Mesothelial cell of epicardium (in vitro differentiated cells): ENCODE measurements at regions not wholly inside any gene's neighbourhood (a gene's known extent, or its start where the extent isn't known, plus 50 kb on each side); places are given as distances from the start of the nearest gene placed in this dataset.
A peak's percentile ranks its signal among the peaks of the same experiment; 100 is the strongest.

Experiments
- DNase-seq, 2 experiments: peaks; one replicate each; pipeline ENCODE4 v3.0.0; 2021; ENCODE audit warnings: low spot score in 2 of 2; ENCODE audit not compliant: unreplicated experiment in 2 of 2
- H3K27ac Mint-ChIP-seq: 2 replicates; pipeline ENCODE4 v1.8.0; 2021; ENCODE audit warnings: mixed read lengths
- H3K27me3 Mint-ChIP-seq: 2 replicates; pipeline ENCODE4 v1.8.0; 2021; ENCODE audit warnings: low read depth, mixed read lengths
- H3K36me3 Mint-ChIP-seq: 2 replicates; pipeline ENCODE4 v1.8.0; 2021; ENCODE audit warnings: mixed read lengths
- H3K4me1 Mint-ChIP-seq: 2 replicates; pipeline ENCODE4 v1.8.0; 2021; ENCODE audit warnings: mixed read lengths
- H3K4me3 Mint-ChIP-seq: 2 replicates; pipeline ENCODE4 v1.8.0; 2021; ENCODE audit warnings: mild to moderate bottlenecking, moderate library complexity, mixed read lengths
- H3K9me3 Mint-ChIP-seq: 2 replicates; pipeline ENCODE4 v1.8.0; 2021; ENCODE audit warnings: mixed read lengths
- CTCF ChIP-seq: fragments of 200-600 bp; sonication (generic); IDR thresholded peaks from one replicate; pipeline ENCODE4 v1.5.0; 2021; ENCODE audit warnings: antibody characterized with exemption; ENCODE audit not compliant: unreplicated experiment

- Mint-ChIP-seq H3K4me3 (no peak overlapping the region), H3K27me3 (no peaks in the 10 kb centered on the region)
- no peak for DNase-seq
Observed at GRCh38 chr1:117284399-117285215, 73.9 kb upstream of the VTCN1 start.

GRCh38 chr1:117278531-117278930 is 67.8 kb upstream of the VTCN1 start:
- DNase-seq = no peak
- no peaks in the 10 kb centered on the region for H3K27me3 Mint-ChIP-seq
- TF ChIP-seq CTCF = no peak
- peak overlapping the region; percentile 39 for H3K27ac Mint-ChIP-seq
- H3K4me3 Mint-ChIP-seq = no peak overlapping the region
- peaks cover 1% of the 10 kb centered on the region for H3K36me3 Mint-ChIP-seq
- H3K4me1 Mint-ChIP-seq = peaks cover 18% of the 10 kb centered on the region
- peaks cover 1% of the 10 kb centered on the region for H3K9me3 Mint-ChIP-seq

More at GRCh38 chr1:117284399-117285215, 73.9 kb upstream of the VTCN1 start:
- no peak overlapping the region for H3K27ac Mint-ChIP-seq
- H3K36me3 Mint-ChIP-seq = no peaks in the 10 kb centered on the region
- no peak for TF ChIP-seq CTCF
- peaks cover 10% of the 10 kb centered on the region for H3K4me1 Mint-ChIP-seq
- no peaks in the 10 kb centered on the region for H3K9me3 Mint-ChIP-seq

- Mint-ChIP-seq H3K9me3 (peaks cover 16% of the 10 kb centered on the region), H3K4me1 (peaks cover 38% of the 10 kb centered on the region), H3K36me3 (peaks cover 9% of the 10 kb centered on the region), H3K4me3 (no peak overlapping the region), H3K27me3 (no peaks in the 10 kb centered on the region), H3K27ac (peak overlapping the region; percentile 63)
- DNase-seq = no peak
- no peak for TF ChIP-seq CTCF
Observed at GRCh38 chr1:117275055-117275454, 64.3 kb upstream of the VTCN1 start.

- Mint-ChIP-seq H3K4me1 (peaks cover 69% of the 10 kb centered on the region), H3K27ac (peak overlapping the region; percentile 96), H3K9me3 (peaks cover 16% of the 10 kb centered on the region), H3K36me3 (peaks cover 9% of the 10 kb centered on the region), H3K27me3 (no peaks in the 10 kb centered on the region), H3K4me3 (no peak overlapping the region)
- TF ChIP-seq CTCF = no peak
- DNase-seq = no peak
Observed at GRCh38 chr1:117271959-117272358, 61.2 kb upstream of the VTCN1 start.

- no peak for DNase-seq
- peaks cover 70% of the 10 kb centered on the region for H3K4me1 Mint-ChIP-seq
- H3K27ac Mint-ChIP-seq = peak overlapping the region; percentile 96
- no peak for TF ChIP-seq CTCF
- no peaks in the 10 kb centered on the region for H3K27me3 Mint-ChIP-seq
- H3K4me3 Mint-ChIP-seq = no peak overlapping the region
- H3K36me3 Mint-ChIP-seq = peaks cover 9% of the 10 kb centered on the region
- peaks cover 16% of the 10 kb centered on the region for H3K9me3 Mint-ChIP-seq
Observed at GRCh38 chr1:117271129-117271528, 60.4 kb upstream of the VTCN1 start.
